Right lobe of liver (tissue), 6 donors: ENCODE measurements at regions not wholly inside any gene's neighbourhood (a gene's known extent, or its start where the extent isn't known, plus 50 kb on each side); places are given as distances from the start of the nearest gene placed in this dataset.

Experiments used
- ATAC-seq, 4 donors: fragments of 200-7000 bp; cut with Tn5 transposase; one replicate each; pipeline ENCODE4 v1.9.1; 2020; ENCODE audit warnings: mild to moderate bottlenecking in 4 of 4, moderate library complexity in 4 of 4
- DNase-seq, 3 donors: peaks; one replicate each; pipeline ENCODE4 v3.0.0-alpha.2; 2020
- H3K27ac ChIP-seq, 3 donors: fragments of 200-600 bp; one replicate each; pipeline ENCODE4 v1.8.0; 2022
- H3K27me3 ChIP-seq, 2 donors: fragments of 200-600 bp; one replicate each; pipeline ENCODE4 v1.8.0; 2022
- H3K36me3 ChIP-seq, 4 donors: fragments of 200-600 bp; sonication (generic) in 1 of 4; one replicate each; pipeline versions ENCODE4 v1.5.1 to v1.8.0; 2017 to 2022; ENCODE audit warnings: control low read depth in 1 of 4
- H3K4me1 ChIP-seq, 4 donors: fragments of 200-600 bp; sonication (generic) in 1 of 4; one replicate each; pipeline versions ENCODE4 v1.5.1 to v1.8.0; 2017 to 2022; ENCODE audit warnings: control low read depth in 1 of 4
- H3K4me3 ChIP-seq, 3 donors: fragments of 200-600 bp; one replicate each; pipeline ENCODE4 v1.8.0; 2022
- H3K9me3 ChIP-seq, 4 donors: fragments of 200-600 bp; sonication (generic) in 1 of 4; one replicate each; pipeline versions ENCODE4 v1.5.1 to v1.8.0; 2017 to 2022; ENCODE audit warnings: control low read depth in 1 of 4
- CTCF ChIP-seq, 4 donors: fragments of 200-600 bp in 3 of 4; fragments of 450-650 bp in 1 of 4; IDR thresholded peaks; one replicate each; pipeline versions ENCODE4 v1.5.1 to v1.8.0; 2016 to 2022; ENCODE audit warnings: antibody characterized with exemption in 4 of 4, mild to moderate bottlenecking in 2 of 4
- POLR2A ChIP-seq: fragments of 450-650 bp; IDR thresholded peaks from one replicate; pipeline ENCODE4 v1.6.1; 2017; ENCODE audit warnings: antibody characterized with exemption, mild to moderate bottlenecking
- WGBS: methylation state at CpG from one replicate; pipeline ENCODE4 v1.1.6; 2018; ENCODE audit warnings: low coverage, low lambda C conversion rate; ENCODE audit not compliant: insufficient coverage; ENCODE audit errors: missing lambda C conversion rate; 5-methylcytosine and 5-hydroxymethylcytosine counted together
- intact Hi-C, 2 donors: fragments of 100-400 bp; cut with DNase I; formaldehyde crosslinking; loops; one replicate each; pipeline versions ENCODE4 v1.11.2 to v1.14.1; 2022
- donor health status: DM: no; HTN: yes; CAD: no.
- donor health status: DM: no; HTN: no; CAD: no.
- donor health status: DM: no; HTN: no; CAD: no.
- donor health status: DM: no; HTN: yes; CAD: no.
- donor health status: DM: no; HTN: yes; CAD: no.

DNA sequence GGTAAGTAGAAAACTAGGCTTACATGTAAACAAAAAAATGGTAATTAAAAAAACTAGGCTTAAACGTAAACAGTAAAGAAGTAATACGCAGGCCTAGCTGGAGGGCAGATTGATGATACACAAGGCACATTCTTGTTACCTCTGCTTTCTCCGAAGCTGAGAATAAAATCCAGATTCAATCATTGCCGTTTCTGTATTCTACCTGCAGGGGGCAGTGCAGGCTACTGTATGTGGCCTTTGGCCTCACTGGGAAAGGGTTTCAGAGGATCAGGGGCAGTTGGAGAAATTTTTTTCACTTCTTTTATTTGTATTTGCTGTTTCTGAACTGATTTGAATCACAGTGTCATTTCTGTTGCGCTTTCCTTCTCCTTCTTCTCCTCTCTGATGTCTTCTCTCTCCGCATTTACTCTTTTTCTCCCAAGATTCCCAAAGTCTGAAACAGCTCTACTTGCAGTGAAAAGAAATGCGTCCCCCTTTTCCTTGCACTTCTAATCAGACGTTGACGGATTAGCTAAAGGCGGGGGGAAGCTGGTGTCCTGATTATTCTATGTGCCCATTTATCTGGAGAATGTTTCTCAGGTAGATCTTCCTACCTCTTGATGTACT lies 67.1 kb upstream of the MCTP2 start:
- intact Hi-C loops: loop anchor here (10.0 kb wide), 2 partner anchors 150 to 160 kb away; no protein-coding TSS in a partner anchor
- peak in 1 of 3 donors; percentile 57 for DNase-seq

DNA sequence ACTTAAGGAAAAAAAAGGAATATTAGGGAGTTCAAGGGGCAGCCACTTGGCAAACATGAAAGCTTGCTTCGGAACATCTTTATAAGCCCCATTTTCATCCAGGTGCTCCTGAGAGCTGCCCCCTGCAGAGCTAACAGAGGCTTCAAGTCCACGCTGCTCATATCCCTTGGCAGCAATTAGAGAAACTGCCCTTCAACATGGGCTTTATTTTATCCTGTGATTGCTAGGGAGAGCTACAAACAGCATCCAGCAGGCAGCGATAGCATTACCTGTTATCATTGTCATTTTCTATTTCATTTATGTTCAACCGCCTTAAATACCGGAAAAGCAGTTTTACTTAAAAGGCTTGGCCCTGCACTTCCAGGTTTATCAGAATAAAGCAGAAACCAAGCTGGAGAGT lies 68.4 kb upstream of the MCTP2 start:
- intact Hi-C loops: loop anchor here (10.0 kb wide), 2 partner anchors 152 to 162 kb away; no protein-coding TSS in a partner anchor
- Histone ChIP-seq H3K27me3 (no peaks in the 10 kb centered on the region), H3K27ac (no peak overlapping the region), H3K36me3 (no peaks in the 10 kb centered on the region), H3K4me3 (no peak overlapping the region), H3K9me3 (no peaks in the 10 kb centered on the region), H3K4me1 (no peaks in the 10 kb centered on the region)
- DNase-seq (no peak), ATAC-seq (no peak)
- WGBS: 74% methylated on average over 5 of the region's 5 CpGs
- TF ChIP-seq POLR2A: no peak

More for the DNA sequence above, 67.1 kb upstream of the MCTP2 start:
- peak; percentile 83 to 93 (median 86) for ATAC-seq
- no peaks in the 10 kb centered on the region for H3K4me1 ChIP-seq
- 36% methylated on average over 10 of the region's 10 CpGs for WGBS
- no peak for TF ChIP-seq POLR2A
- TF ChIP-seq CTCF (IDR thresholded peaks at IDR 0.05): peak; percentile 79 to 89 (median 80)
- H3K27ac ChIP-seq: no peak overlapping the region
- no peaks in the 10 kb centered on the region for H3K36me3 ChIP-seq
- H3K27me3 ChIP-seq: no peaks in the 10 kb centered on the region
- H3K9me3 ChIP-seq: no peaks in the 10 kb centered on the region
- H3K4me3 ChIP-seq: no peak overlapping the region

GRCh38 chr15:94154255-94154654 lies 77.1 kb upstream of the MCTP2 start:
- no peak overlapping the region for H3K27ac ChIP-seq
- no peaks in the 10 kb centered on the region for H3K36me3 ChIP-seq
- H3K9me3 ChIP-seq: no peaks in the 10 kb centered on the region
- H3K4me3 ChIP-seq: no peak overlapping the region
- H3K27me3 ChIP-seq: no peaks in the 10 kb centered on the region
- WGBS: 43% methylated on average over 3 of the region's 3 CpGs
- no peaks in the 10 kb centered on the region for H3K4me1 ChIP-seq
- TF ChIP-seq CTCF (IDR thresholded peaks at IDR 0.05) (no peak), POLR2A (no peak)
- DNase-seq: no peak
- intact Hi-C loops: no loop called here
- no peak for ATAC-seq

DNA sequence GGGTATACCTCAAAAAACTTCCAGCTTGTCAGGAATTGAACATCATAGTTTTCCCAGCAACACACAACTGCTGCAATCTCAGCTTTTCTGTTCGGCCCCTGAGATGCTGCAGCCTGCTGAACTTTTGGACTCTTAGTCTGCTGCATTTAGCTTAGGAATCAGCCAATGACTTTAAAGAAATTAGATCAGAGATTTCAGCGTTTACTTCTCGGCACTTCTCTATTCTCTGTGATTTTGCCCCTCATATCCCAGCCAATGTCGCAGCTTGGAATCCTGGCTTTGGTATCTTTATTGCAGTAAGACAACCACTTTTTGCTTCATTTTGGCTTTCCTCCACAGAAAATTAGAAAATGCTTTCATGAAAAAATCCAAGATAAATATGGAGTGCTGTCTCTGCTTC lies 86.3 kb upstream of the MCTP2 start:
- Histone ChIP-seq H3K4me1 (no peaks in the 10 kb centered on the region), H3K27ac (no peak overlapping the region), H3K27me3 (no peaks in the 10 kb centered on the region), H3K36me3 (no peaks in the 10 kb centered on the region), H3K4me3 (no peak overlapping the region), H3K9me3 (no peaks in the 10 kb centered on the region)
- TF ChIP-seq CTCF (IDR thresholded peaks at IDR 0.05) (no peak), POLR2A (no peak)
- no peak for DNase-seq
- intact Hi-C loops: no loop called here
- 56% methylated on average over 4 of the region's 4 CpGs for WGBS
- ATAC-seq: no peak

DNA sequence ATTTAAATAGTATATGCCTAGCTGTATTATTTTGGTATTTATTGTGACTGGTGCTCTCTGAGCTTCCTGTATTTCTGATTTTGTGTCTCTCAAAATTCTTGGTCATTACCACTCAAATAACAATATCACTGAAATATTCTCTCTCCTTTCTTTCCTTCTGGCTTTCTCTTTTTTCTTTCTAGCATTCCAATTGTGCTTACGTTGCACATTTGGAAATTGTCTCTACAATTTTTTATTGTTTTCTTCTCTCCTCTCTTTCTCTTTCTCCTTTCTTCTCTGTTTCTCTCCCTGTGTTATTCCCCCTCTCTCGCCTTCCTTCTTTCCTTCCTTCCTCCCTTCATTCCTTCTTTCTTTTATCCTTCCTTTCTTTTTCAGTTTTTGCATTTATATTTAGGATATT lies 89.6 kb upstream of the MCTP2 start:
- no peak for TF ChIP-seq POLR2A
- TF ChIP-seq CTCF (IDR thresholded peaks at IDR 0.05): no peak
- no peak overlapping the region for H3K4me3 ChIP-seq
- H3K27ac ChIP-seq: no peak overlapping the region
- H3K27me3 ChIP-seq: peaks cover 0 to 5% of the 10 kb centered on the region in 2 donors
- intact Hi-C loops: no loop called here
- DNase-seq (no peak), ATAC-seq (no peak)
- no peaks in the 10 kb centered on the region for H3K36me3 ChIP-seq
- H3K4me1 ChIP-seq: no peaks in the 10 kb centered on the region
- no peaks in the 10 kb centered on the region for H3K9me3 ChIP-seq
- 52% methylated on average over 2 of the region's 2 CpGs for WGBS
